BJ (cell line): ENCODE measurements at regions not wholly inside any gene's neighbourhood (a gene's known extent, or its start where the extent isn't known, plus 50 kb on each side); places are given as distances from the start of the nearest gene placed in this dataset.
A peak's percentile ranks its signal among the peaks of the same experiment; 100 is the strongest.

ENCODE experiments used
- CTCF ChIA-PET: fragments of 350-600 bp; formaldehyde crosslinking; extraction: SDS; loops from one replicate; lab custom pipeline; 2021; ENCODE audit warnings: antibody characterized with exemption, inconsistent platforms; lab: Yijun Ruan, JAX
- POLR2A ChIA-PET: fragments of 300-600 bp; sonication (Branson Sonifier 250); formaldehyde crosslinking; extraction: SDS; loops from one replicate; lab custom pipeline; 2021; ENCODE audit warnings: antibody characterized with exemption; lab: Charles Lee
- DNase-seq: peaks from one replicate; pipeline ENCODE4 v3.0.0-alpha.2; 2011; ENCODE audit warnings: low read depth
- H3K27me3 ChIP-seq: 2 replicates; pipeline ENCODE4 v1.6.0; 2011; ENCODE audit warnings: low read length; ENCODE audit not compliant: control insufficient read depth, insufficient read depth
- H3K36me3 ChIP-seq: 2 replicates; pipeline ENCODE4 v1.5.1; 2011; ENCODE audit warnings: low read length; ENCODE audit not compliant: control insufficient read depth, insufficient read depth
- H3K4me3 ChIP-seq: 2 replicates; pipeline ENCODE4 v1.5.1; 2011; ENCODE audit warnings: low read depth, mild to moderate bottlenecking, control low read depth, low read length
- CTCF ChIP-seq: IDR thresholded peaks from 2 replicates; pipeline ENCODE4 v1.5.1; 2011; ENCODE audit warnings: low read depth, mild to moderate bottlenecking, control low read depth, inconsistent platforms, low read length, moderate library complexity; ENCODE audit not compliant: insufficient read depth

DNA sequence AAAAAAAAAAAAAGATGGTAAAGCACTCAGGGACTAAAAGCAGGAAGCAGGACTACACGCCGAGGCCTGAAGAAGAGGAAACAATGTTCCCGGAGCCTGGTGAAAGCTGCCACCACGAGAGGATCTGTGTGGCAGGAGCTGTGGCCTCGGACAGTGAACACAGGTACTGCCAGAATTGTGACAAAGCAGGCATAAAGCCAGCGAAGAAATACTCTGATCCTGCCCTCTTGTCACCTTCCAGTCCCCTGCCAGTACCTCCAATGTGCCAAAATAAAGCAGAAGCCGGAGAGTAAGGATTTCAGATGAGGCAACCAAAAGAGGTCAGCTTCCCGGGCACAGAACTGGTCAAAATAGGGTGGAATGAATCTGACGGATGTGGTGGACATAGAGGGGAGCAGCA is 211.5 kb upstream of the TARS1 start:
- POLR2A ChIA-PET: no interaction called here
- no peak for TF ChIP-seq CTCF
- H3K4me3 ChIP-seq: no peak overlapping the region
- no peaks in the 10 kb centered on the region for H3K27me3 ChIP-seq
- no peak for DNase-seq
- H3K36me3 ChIP-seq: no peaks in the 10 kb centered on the region
- CTCF ChIA-PET: no interaction called here

GRCh38 chr5:33230467-33231078 is 210.2 kb upstream of the TARS1 start:
- Histone ChIP-seq H3K27me3 (no peaks in the 10 kb centered on the region), H3K36me3 (no peaks in the 10 kb centered on the region), H3K4me3 (no peak overlapping the region)
- DNase-seq: no peak
- ChIA-PET CTCF (no interaction called here), POLR2A (no interaction called here)
- TF ChIP-seq CTCF: no peak

GRCh38 chr5:33231214-33231710 is 209.5 kb upstream of the TARS1 start:
- POLR2A ChIA-PET: interaction anchor here (0.6 kb wide), 1 partner anchor 1687 kb away, joined by 7 read pairs; no protein-coding TSS in a partner anchor

DNA sequence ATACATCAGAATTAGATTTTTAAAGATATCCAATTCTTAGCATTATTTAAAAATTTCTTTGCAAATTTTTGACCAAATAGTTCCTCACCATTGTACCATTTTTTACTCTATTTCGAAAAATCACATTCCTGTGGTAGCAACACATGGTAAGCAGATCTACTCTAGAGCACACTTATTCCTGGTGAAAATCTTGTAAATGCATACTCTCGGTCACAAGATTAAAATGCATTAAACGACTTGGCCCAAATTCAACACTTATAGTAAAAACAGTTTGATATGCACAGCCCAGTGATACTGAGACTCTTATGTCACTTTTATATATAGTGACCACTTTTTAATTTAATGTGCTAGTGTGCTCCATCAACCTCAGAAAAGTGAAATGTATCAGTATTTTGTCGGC is 208.8 kb upstream of the TARS1 start:
- no peaks in the 10 kb centered on the region for H3K36me3 ChIP-seq
- no peak for TF ChIP-seq CTCF
- POLR2A ChIA-PET: interaction anchor here (0.6 to 0.7 kb wide), 3 partner anchors 38 to 1686 kb away, joined by 3 to 7 read pairs (median 4); no protein-coding TSS in a partner anchor
- CTCF ChIA-PET: no interaction called here
- DNase-seq: peak; percentile 52
- H3K4me3 ChIP-seq: no peak overlapping the region
- H3K27me3 ChIP-seq: no peaks in the 10 kb centered on the region

More at GRCh38 chr5:33231214-33231710, 209.5 kb upstream of the TARS1 start:
- CTCF ChIA-PET: no interaction called here
- H3K27me3 ChIP-seq: no peaks in the 10 kb centered on the region
- TF ChIP-seq CTCF: no peak
- no peaks in the 10 kb centered on the region for H3K36me3 ChIP-seq
- no peak overlapping the region for H3K4me3 ChIP-seq
- DNase-seq: no peak

- H3K27me3 ChIP-seq: no peaks in the 10 kb centered on the region
- ChIA-PET POLR2A (interaction anchor here (0.6 to 0.7 kb wide), 2 partner anchors 37 to 73 kb away, joined by 3 to 4 read pairs; no protein-coding TSS in a partner anchor), CTCF (interaction anchor here (0.5 kb wide), 1 partner anchor 52 kb away, joined by 3 read pairs; no protein-coding TSS in a partner anchor)
- H3K36me3 ChIP-seq: no peaks in the 10 kb centered on the region
- DNase-seq: no peak
- no peak overlapping the region for H3K4me3 ChIP-seq
- TF ChIP-seq CTCF: no peak
These were observed 207.8 kb upstream of the TARS1 start for GRCh38 chr5:33232731-33233505.
